SK-N-SH (cell line): ENCODE measurements at regions not wholly inside any gene's neighbourhood (a gene's known extent, or its start where the extent isn't known, plus 50 kb on each side); places are given as distances from the start of the nearest gene placed in this dataset.

Source experiments
- CTCF ChIA-PET: fragments of 300-600, 350-600 bp; formaldehyde crosslinking; extraction: SDS; loops from one replicate; lab custom pipeline; 2021; lab: Yijun Ruan, JAX
- POLR2A ChIA-PET: fragments of 350-600 bp; sonication (Branson Sonifier 250); formaldehyde crosslinking; extraction: SDS; loops from one replicate; lab custom pipeline; 2020; ENCODE audit warnings: antibody characterized with exemption, inconsistent platforms; lab: Yijun Ruan, JAX
- DNase-seq: peaks from one replicate; pipeline ENCODE4 v3.0.0; 2012
- H2AFZ ChIP-seq: fragments of 200-600 bp; sonication (generic); 2 replicates; pipeline ENCODE4 v1.8.1; 2016; ENCODE audit warnings: antibody characterized with exemption, mild to moderate bottlenecking, low read depth
- H3F3A ChIP-seq: fragments of 200-600 bp; sonication (generic); replicated peaks from 2 replicates; pipeline ENCODE3; 2016; ENCODE audit warnings: antibody characterized with exemption, mild to moderate bottlenecking; ENCODE audit not compliant: insufficient read depth
- H3K27ac ChIP-seq, 2 experiments: fragments of 200-500 bp in 1 of 2; fragments of 200-600 bp in 1 of 2; sonication (Bioruptor generic) in 1 of 2; sonication (generic), shearing (Covaris generic) in 1 of 2; 2 replicates each; pipeline versions ENCODE4 v1.5.1 to v1.6.1; 2014 to 2016; ENCODE audit warnings: low read depth in 2 of 2, inconsistent platforms in 1 of 2, low read length in 1 of 2, mild to moderate bottlenecking in 1 of 2, mixed read lengths in 1 of 2
- H3K27me3 ChIP-seq: fragments of 200-600 bp; sonication (generic), shearing (Covaris generic); 2 replicates; pipeline ENCODE4 v1.6.1; 2016; ENCODE audit warnings: mixed run types; ENCODE audit not compliant: insufficient read depth
- H3K36me3 ChIP-seq, 2 experiments: fragments of 200-500 bp in 1 of 2; fragments of 200-600 bp in 1 of 2; sonication (Bioruptor generic) in 1 of 2; sonication (generic) in 1 of 2; replicated peaks in 1 of 2; 2 replicates each; pipeline versions ENCODE3 to v1.5.1; 2014 to 2016; ENCODE audit warnings: low read length in 1 of 2, mild to moderate bottlenecking in 1 of 2; ENCODE audit not compliant: insufficient read depth in 2 of 2, control insufficient read depth in 1 of 2
- H3K4me1 ChIP-seq, 2 experiments: fragments of 200-500 bp in 1 of 2; fragments of 200-600 bp in 1 of 2; sonication (Bioruptor generic) in 1 of 2; sonication (generic), shearing (Covaris generic) in 1 of 2; 2 replicates each; pipeline versions ENCODE4 v1.5.1 to v1.6.1; 2014 to 2016; ENCODE audit warnings: low read depth in 1 of 2, low read length in 1 of 2, mixed run types in 1 of 2; ENCODE audit not compliant: insufficient read depth in 2 of 2, control insufficient read depth in 1 of 2
- H3K4me2 ChIP-seq: fragments of 200-600 bp; sonication (generic), shearing (Covaris generic); 2 replicates; pipeline ENCODE4 v1.6.1; 2017; ENCODE audit warnings: mixed run types
- H3K4me3 ChIP-seq, 2 experiments: fragments of 200-500 bp in 1 of 2; fragments of 200-600 bp in 1 of 2; sonication (Bioruptor generic) in 1 of 2; sonication (generic), shearing (Covaris generic) in 1 of 2; 2 replicates each; pipeline versions ENCODE4 v1.5.1 to v1.8.1; 2014 to 2016; ENCODE audit warnings: low read depth in 2 of 2, inconsistent platforms in 1 of 2, low read length in 1 of 2, mild to moderate bottlenecking in 1 of 2, mixed read lengths in 1 of 2, moderate library complexity in 1 of 2
- H3K79me2 ChIP-seq: fragments of 200-600 bp; sonication (generic); 2 replicates; pipeline ENCODE4 v1.8.1; 2017; ENCODE audit warnings: mild to moderate bottlenecking; ENCODE audit not compliant: insufficient read depth
- H3K9ac ChIP-seq: fragments of 200-600 bp; sonication (generic); 2 replicates; pipeline ENCODE4 v1.6.1; 2017; ENCODE audit warnings: mixed run types
- H3K9me2 ChIP-seq: fragments of 200-600 bp; sonication (generic); 2 replicates; pipeline ENCODE4 v1.6.1; 2017; ENCODE audit warnings: mixed run types
- H3K9me3 ChIP-seq: fragments of 200-600 bp; sonication (generic); 2 replicates; pipeline ENCODE4 v1.6.1; 2017; ENCODE audit warnings: mixed run types, mild to moderate bottlenecking, moderate library complexity
- H4K20me1 ChIP-seq: fragments of 200-600 bp; sonication (generic); 2 replicates; pipeline ENCODE4 v1.6.1; 2017; ENCODE audit warnings: mild to moderate bottlenecking, mixed run types; ENCODE audit not compliant: insufficient read depth
- CHD2 ChIP-seq: fragments of 150-350 bp; IDR thresholded peaks from 2 replicates; pipeline ENCODE4 v1.6.1; 2018; ENCODE audit warnings: low read length; ENCODE audit not compliant: partially characterized antibody
- ELF1 ChIP-seq: IDR thresholded peaks from 2 replicates; pipeline ENCODE4 v1.4.0; 2012
- EZH2phosphoT487 ChIP-seq: fragments of 200-600 bp; sonication (generic); IDR thresholded peaks from 2 replicates; pipeline ENCODE4 v1.6.1; 2017; ENCODE audit warnings: low read depth, mixed run types, mild to moderate bottlenecking, antibody characterized with exemption, moderate library complexity, borderline replicate concordance
- FOSL2 ChIP-seq: IDR thresholded peaks from 2 replicates; pipeline ENCODE4 v1.4.0; 2012; ENCODE audit warnings: low read depth, mild to moderate bottlenecking, moderate library complexity, borderline replicate concordance
- FOXJ3 ChIP-seq: sonication (generic); formaldehyde crosslinking; IDR thresholded peaks from 2 replicates; pipeline ENCODE4 v1.5.1; 2020; ENCODE audit warnings: mild to moderate bottlenecking, missing genetic modification reagents
- MAX ChIP-seq: IDR thresholded peaks from 2 replicates; pipeline ENCODE4 v1.4.0; 2012; ENCODE audit warnings: low read depth
- MEF2A ChIP-seq: IDR thresholded peaks from 2 replicates; pipeline ENCODE4 v1.4.0; 2012; ENCODE audit warnings: low read depth, borderline replicate concordance
- RAD21 ChIP-seq: IDR thresholded peaks from 2 replicates; pipeline ENCODE4 v1.6.1; 2012; ENCODE audit warnings: mild to moderate bottlenecking, low read length
- RFX5 ChIP-seq: IDR thresholded peaks from 2 replicates; pipeline ENCODE4 v1.6.1; 2012; ENCODE audit warnings: mild to moderate bottlenecking, improper control_type of control experiment, low read length
- RXRA ChIP-seq: IDR thresholded peaks from 2 replicates; pipeline ENCODE4 v1.4.0; 2012; ENCODE audit warnings: low read depth, mild to moderate bottlenecking, borderline replicate concordance
- TEAD4 ChIP-seq: IDR thresholded peaks from 2 replicates; pipeline ENCODE4 v1.4.0; 2012; ENCODE audit warnings: mild to moderate bottlenecking, borderline replicate concordance; ENCODE audit not compliant: insufficient read depth
- USF2 ChIP-seq: fragments of 150-350 bp; IDR thresholded peaks from 2 replicates; pipeline ENCODE4 v1.6.1; 2017; ENCODE audit warnings: antibody characterized with exemption, low read length, low read depth, borderline replicate concordance
- YY1 ChIP-seq: IDR thresholded peaks from 2 replicates; pipeline ENCODE4 v1.4.0; 2012; ENCODE audit warnings: low read depth, mild to moderate bottlenecking
- WGBS: methylation state at CpG from one replicate; pipeline ENCODE4 v1.1.6; 2017; ENCODE audit warnings: low lambda C conversion rate; 5-methylcytosine and 5-hydroxymethylcytosine counted together
- TF ChIP-seq, protein P1 (sequence below): fragments of 150-350 bp; IDR thresholded peaks from 2 replicates; pipeline ENCODE4 v1.6.1; 2016; ENCODE audit warnings: mild to moderate bottlenecking, low read depth, low read length
- TF ChIP-seq, protein P2 (sequence below): fragments of 200-600 bp; sonication (generic); IDR thresholded peaks from 2 replicates; pipeline ENCODE4 v1.6.1; 2017; ENCODE audit warnings: antibody characterized with exemption, mild to moderate bottlenecking, moderate library complexity
- TF ChIP-seq, protein P3 (sequence below): IDR thresholded peaks from 2 replicates; pipeline ENCODE4 v1.4.0; 2012; ENCODE audit warnings: low read depth, borderline replicate concordance

DNA sequence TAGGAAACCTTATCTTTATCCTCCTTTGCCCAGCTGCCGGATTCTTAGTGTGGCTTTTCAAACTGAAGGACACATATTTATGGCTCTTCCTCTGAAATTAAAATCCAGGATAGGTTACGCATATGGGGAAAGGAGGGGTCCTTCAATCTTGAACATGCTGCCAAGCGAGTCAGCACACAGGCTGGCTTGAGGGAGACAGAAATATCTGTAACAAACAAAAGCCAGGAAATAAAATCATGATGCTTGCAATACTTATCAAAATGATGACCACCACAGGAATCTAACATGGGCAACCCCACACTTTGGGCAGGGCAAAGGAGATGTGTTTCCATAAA is 196.4 kb upstream of the LDB2 start:
- DNase-seq = no peak
- CTCF ChIA-PET = no interaction called here
- Histone ChIP-seq H3K4me2 (peak overlapping the region; percentile 38), H3K79me2 (no peaks in the 10 kb centered on the region), H3F3A (no peaks in the 10 kb centered on the region), H2AFZ (peak overlapping the region; percentile 80), H3K27me3 (no peaks in the 10 kb centered on the region), H3K36me3 (no peaks in the 10 kb centered on the region), H3K4me1 (peaks cover 0 to 20% of the 10 kb centered on the region in 2 experiments; a peak in 1 of 4 replicates), H3K27ac (peak overlapping the region in 1 of 2 experiments; percentile 25; a peak in 1 of 4 replicates), H3K9me2 (no peaks in the 10 kb centered on the region), H3K9ac (peak overlapping the region; percentile 29; the same call in 1 of the 2 replicates), H3K9me3 (no peaks in the 10 kb centered on the region), H3K4me3 (no peak overlapping the region), H4K20me1 (no peaks in the 10 kb centered on the region)
- TF ChIP-seq USF2 = no peak
- TF ChIP-seq RAD21 = no peak
- no peak for TF ChIP-seq CHD2
- TF ChIP-seq EZH2phosphoT487 = no peak
- no peak for TF ChIP-seq MAX
- no peak for TF ChIP-seq RXRA
- TF ChIP-seq YY1 = no peak
- TF ChIP-seq, protein P1, sequence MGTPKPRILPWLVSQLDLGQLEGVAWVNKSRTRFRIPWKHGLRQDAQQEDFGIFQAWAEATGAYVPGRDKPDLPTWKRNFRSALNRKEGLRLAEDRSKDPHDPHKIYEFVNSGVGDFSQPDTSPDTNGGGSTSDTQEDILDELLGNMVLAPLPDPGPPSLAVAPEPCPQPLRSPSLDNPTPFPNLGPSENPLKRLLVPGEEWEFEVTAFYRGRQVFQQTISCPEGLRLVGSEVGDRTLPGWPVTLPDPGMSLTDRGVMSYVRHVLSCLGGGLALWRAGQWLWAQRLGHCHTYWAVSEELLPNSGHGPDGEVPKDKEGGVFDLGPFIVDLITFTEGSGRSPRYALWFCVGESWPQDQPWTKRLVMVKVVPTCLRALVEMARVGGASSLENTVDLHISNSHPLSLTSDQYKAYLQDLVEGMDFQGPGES = no peak
- TF ChIP-seq MEF2A = no peak
- no peak for TF ChIP-seq FOXJ3
- POLR2A ChIA-PET = no interaction called here
- 65% methylated on average over 3 of the region's 3 CpGs for WGBS

- H3K27ac ChIP-seq = peak overlapping the region in 1 of 2 experiments; percentile 25; a peak in 1 of 4 replicates
- no peaks in the 10 kb centered on the region for H3K27me3 ChIP-seq
- 63% methylated on average over 4 of the region's 4 CpGs for WGBS
- H4K20me1 ChIP-seq = no peaks in the 10 kb centered on the region
- no peak overlapping the region for H3K4me3 ChIP-seq
- no peak for TF ChIP-seq TEAD4
- TF ChIP-seq, protein P2, sequence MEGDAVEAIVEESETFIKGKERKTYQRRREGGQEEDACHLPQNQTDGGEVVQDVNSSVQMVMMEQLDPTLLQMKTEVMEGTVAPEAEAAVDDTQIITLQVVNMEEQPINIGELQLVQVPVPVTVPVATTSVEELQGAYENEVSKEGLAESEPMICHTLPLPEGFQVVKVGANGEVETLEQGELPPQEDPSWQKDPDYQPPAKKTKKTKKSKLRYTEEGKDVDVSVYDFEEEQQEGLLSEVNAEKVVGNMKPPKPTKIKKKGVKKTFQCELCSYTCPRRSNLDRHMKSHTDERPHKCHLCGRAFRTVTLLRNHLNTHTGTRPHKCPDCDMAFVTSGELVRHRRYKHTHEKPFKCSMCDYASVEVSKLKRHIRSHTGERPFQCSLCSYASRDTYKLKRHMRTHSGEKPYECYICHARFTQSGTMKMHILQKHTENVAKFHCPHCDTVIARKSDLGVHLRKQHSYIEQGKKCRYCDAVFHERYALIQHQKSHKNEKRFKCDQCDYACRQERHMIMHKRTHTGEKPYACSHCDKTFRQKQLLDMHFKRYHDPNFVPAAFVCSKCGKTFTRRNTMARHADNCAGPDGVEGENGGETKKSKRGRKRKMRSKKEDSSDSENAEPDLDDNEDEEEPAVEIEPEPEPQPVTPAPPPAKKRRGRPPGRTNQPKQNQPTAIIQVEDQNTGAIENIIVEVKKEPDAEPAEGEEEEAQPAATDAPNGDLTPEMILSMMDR = no peak
- TF ChIP-seq MAX = no peak
- no peak for TF ChIP-seq FOSL2
- TF ChIP-seq YY1 = no peak
- TF ChIP-seq, protein P1 = no peak
- TF ChIP-seq, protein P3, sequence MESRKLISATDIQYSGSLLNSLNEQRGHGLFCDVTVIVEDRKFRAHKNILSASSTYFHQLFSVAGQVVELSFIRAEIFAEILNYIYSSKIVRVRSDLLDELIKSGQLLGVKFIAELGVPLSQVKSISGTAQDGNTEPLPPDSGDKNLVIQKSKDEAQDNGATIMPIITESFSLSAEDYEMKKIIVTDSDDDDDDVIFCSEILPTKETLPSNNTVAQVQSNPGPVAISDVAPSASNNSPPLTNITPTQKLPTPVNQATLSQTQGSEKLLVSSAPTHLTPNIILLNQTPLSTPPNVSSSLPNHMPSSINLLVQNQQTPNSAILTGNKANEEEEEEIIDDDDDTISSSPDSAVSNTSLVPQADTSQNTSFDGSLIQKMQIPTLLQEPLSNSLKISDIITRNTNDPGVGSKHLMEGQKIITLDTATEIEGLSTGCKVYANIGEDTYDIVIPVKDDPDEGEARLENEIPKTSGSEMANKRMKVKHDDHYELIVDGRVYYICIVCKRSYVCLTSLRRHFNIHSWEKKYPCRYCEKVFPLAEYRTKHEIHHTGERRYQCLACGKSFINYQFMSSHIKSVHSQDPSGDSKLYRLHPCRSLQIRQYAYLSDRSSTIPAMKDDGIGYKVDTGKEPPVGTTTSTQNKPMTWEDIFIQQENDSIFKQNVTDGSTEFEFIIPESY = no peak
- no peak for TF ChIP-seq RFX5
- TF ChIP-seq ELF1 = no peak
- no peak for TF ChIP-seq USF2
- no peaks in the 10 kb centered on the region for H3K36me3 ChIP-seq
- H2AFZ ChIP-seq = peak overlapping the region; percentile 80
- peaks cover 0 to 20% of the 10 kb centered on the region in 2 experiments; a peak in 1 of 4 replicates for H3K4me1 ChIP-seq
- peak overlapping the region; percentile 38 for H3K4me2 ChIP-seq
- no peaks in the 10 kb centered on the region for H3K9me2 ChIP-seq
- H3K9ac ChIP-seq = peak overlapping the region; percentile 29; the same call in 1 of the 2 replicates
- H3K79me2 ChIP-seq = no peaks in the 10 kb centered on the region
- H3K9me3 ChIP-seq = no peaks in the 10 kb centered on the region
- no peak for DNase-seq
- POLR2A ChIA-PET = no interaction called here
- H3F3A ChIP-seq = no peaks in the 10 kb centered on the region
- CTCF ChIA-PET = no interaction called here
Observed at GRCh38 chr4:17094159-17094875, 195.9 kb upstream of the LDB2 start.
